Loucy (cell line): ENCODE measurements at regions not wholly inside any gene's neighbourhood (a gene's known extent, or its start where the extent isn't known, plus 50 kb on each side); places are given as distances from the start of the nearest gene placed in this dataset.

ENCODE experiments used
- H2AFZ ChIP-seq: fragments of 200-600 bp; sonication (generic); 2 replicates; pipeline ENCODE4 v1.6.0; 2016; ENCODE audit warnings: antibody characterized with exemption, mild to moderate bottlenecking, low read length, moderate library complexity
- H3F3A ChIP-seq: fragments of 200-600 bp; 2 replicates; pipeline ENCODE4 v1.6.0; 2016; ENCODE audit warnings: antibody characterized with exemption, low read depth, mild to moderate bottlenecking
- H3K27me3 ChIP-seq: fragments of 200-600 bp; sonication (generic); 2 replicates; pipeline ENCODE4 v1.6.1; 2014; ENCODE audit warnings: low read length, mild to moderate bottlenecking; ENCODE audit not compliant: insufficient read depth, poor library complexity, severe bottlenecking
- H3K36me3 ChIP-seq: fragments of 200-600 bp; sonication (generic); 2 replicates; pipeline ENCODE4 v1.6.1; 2016; ENCODE audit warnings: low read length; ENCODE audit not compliant: insufficient read depth
- H3K4me1 ChIP-seq: fragments of 200-600 bp; sonication (generic); 2 replicates; pipeline ENCODE4 v1.5.1; 2014; ENCODE audit warnings: low read length, mild to moderate bottlenecking; ENCODE audit not compliant: insufficient read depth, poor library complexity, severe bottlenecking
- H3K4me2 ChIP-seq: fragments of 200-600 bp; sonication (generic); 2 replicates; pipeline ENCODE4 v1.6.0; 2014; ENCODE audit warnings: antibody characterized with exemption, low read length, low read depth, mild to moderate bottlenecking; ENCODE audit not compliant: poor library complexity, severe bottlenecking
- H3K4me3 ChIP-seq: fragments of 200-600 bp; sonication (generic); 2 replicates; pipeline ENCODE4 v1.5.1; 2014; ENCODE audit warnings: low read length, mild to moderate bottlenecking, mixed read lengths; ENCODE audit not compliant: poor library complexity, severe bottlenecking
- H3K79me2 ChIP-seq: fragments of 200-600 bp; sonication (generic); 2 replicates; pipeline ENCODE4 v1.6.1; 2014; ENCODE audit warnings: low read length; ENCODE audit not compliant: insufficient read depth
- H3K9ac ChIP-seq: fragments of 200-600 bp; sonication (generic); 2 replicates; pipeline ENCODE4 v1.6.0; 2014; ENCODE audit warnings: mild to moderate bottlenecking, low read depth, low read length, moderate library complexity; ENCODE audit not compliant: poor library complexity, severe bottlenecking
- H3K9me2 ChIP-seq: fragments of 200-600 bp; sonication (generic); replicated peaks from 2 replicates; pipeline ENCODE4 v1.6.1; 2016; ENCODE audit warnings: low read depth, low read length, mixed read lengths
- H3K9me3 ChIP-seq: fragments of 200-600 bp; sonication (generic); 2 replicates; pipeline ENCODE4 v1.6.1; 2014; ENCODE audit warnings: mild to moderate bottlenecking, antibody characterized with exemption, low read length, low read depth; ENCODE audit not compliant: insufficient read depth
- H4K20me1 ChIP-seq: fragments of 200-600 bp; sonication (generic); 2 replicates; pipeline ENCODE4 v1.6.0; 2014; ENCODE audit warnings: antibody characterized with exemption, low read length, mild to moderate bottlenecking; ENCODE audit not compliant: insufficient read depth, poor library complexity, severe bottlenecking
- CTCF ChIP-seq: fragments of 200-600 bp; sonication (generic); conservative IDR thresholded peaks from 2 replicates; pipeline ENCODE4 v1.5.1; 2014; ENCODE audit warnings: mild to moderate bottlenecking, antibody characterized with exemption, low read length
- EZH2phosphoT487 ChIP-seq: fragments of 200-600 bp; IDR thresholded peaks from 2 replicates; pipeline ENCODE4 v1.6.1; 2018; ENCODE audit warnings: antibody characterized with exemption, mild to moderate bottlenecking, moderate library complexity, borderline replicate concordance

DNA sequence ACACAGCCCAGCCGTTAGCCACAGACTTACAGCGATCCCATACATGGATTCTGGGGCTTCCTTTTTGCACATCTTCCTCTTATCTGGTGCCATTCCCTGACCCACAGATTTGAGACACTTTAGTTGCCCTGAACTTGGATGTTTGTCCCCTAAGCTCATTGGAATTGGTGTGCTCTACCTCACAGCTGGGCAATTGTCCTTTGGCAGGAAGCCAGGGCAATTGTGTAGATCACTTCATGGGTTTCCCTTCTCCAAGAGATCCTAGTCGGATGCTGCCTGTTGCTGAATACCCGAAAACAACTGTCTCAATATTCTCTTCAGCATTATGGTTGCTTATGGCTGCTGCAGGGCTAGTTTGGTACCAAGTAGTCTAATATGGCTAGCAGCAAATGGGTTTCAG is 470.7 kb upstream of the MKI67 start:
- Histone ChIP-seq H3K27me3 (no peaks in the 10 kb centered on the region), H3K9ac (no peak overlapping the region), H3K4me1 (no peaks in the 10 kb centered on the region), H3K9me2 (no peaks in the 10 kb centered on the region), H3K4me3 (no peak overlapping the region), H3K9me3 (no peaks in the 10 kb centered on the region), H3F3A (no peaks in the 10 kb centered on the region), H3K36me3 (no peaks in the 10 kb centered on the region), H3K79me2 (no peaks in the 10 kb centered on the region), H4K20me1 (no peaks in the 10 kb centered on the region), H3K4me2 (no peak overlapping the region), H2AFZ (no peak overlapping the region)
- TF ChIP-seq CTCF = no peak
- no peak for TF ChIP-seq EZH2phosphoT487

- Histone ChIP-seq H3F3A (no peaks in the 10 kb centered on the region), H3K4me2 (no peak overlapping the region), H3K9me3 (no peaks in the 10 kb centered on the region), H3K36me3 (no peaks in the 10 kb centered on the region), H3K79me2 (no peaks in the 10 kb centered on the region), H3K9me2 (no peaks in the 10 kb centered on the region), H3K4me3 (no peak overlapping the region), H4K20me1 (no peaks in the 10 kb centered on the region), H2AFZ (no peak overlapping the region), H3K27me3 (no peaks in the 10 kb centered on the region), H3K9ac (no peak overlapping the region), H3K4me1 (no peaks in the 10 kb centered on the region)
- TF ChIP-seq EZH2phosphoT487 (no peak), CTCF (no peak)
These were observed 472.8 kb upstream of the MKI67 start for GRCh38 chr10:128599030-128599429.

- Histone ChIP-seq H3K9me2 (no peaks in the 10 kb centered on the region), H3K9me3 (no peaks in the 10 kb centered on the region), H3K36me3 (no peaks in the 10 kb centered on the region), H3K4me3 (no peak overlapping the region), H3K27me3 (no peaks in the 10 kb centered on the region), H3K4me2 (no peak overlapping the region), H3K79me2 (no peaks in the 10 kb centered on the region), H3K4me1 (no peaks in the 10 kb centered on the region), H2AFZ (no peak overlapping the region), H3F3A (no peaks in the 10 kb centered on the region), H3K9ac (no peak overlapping the region), H4K20me1 (no peaks in the 10 kb centered on the region)
- TF ChIP-seq CTCF = no peak
- TF ChIP-seq EZH2phosphoT487 = no peak
These were observed 473.3 kb upstream of the MKI67 start for GRCh38 chr10:128599538-128599937.
